ENCODE measurements at regions not wholly inside any gene's neighbourhood (a gene's known extent, or its start where the extent isn't known, plus 50 kb on each side); places are given as distances from the start of the nearest gene placed in this dataset.
"Not testable (repeated sequence)": the region's sequence is repeated elsewhere in the genome, so short reads cannot be mapped to it uniquely, and the experiment has no call there.

- not testable (repeated sequence) for TF ChIP-seq CTCF (IDR thresholded peaks at IDR 0.05); POLR2AphosphoS5 (IDR thresholded peaks at IDR 0.05; ENCODE audit: insufficient read depth in 1 of 2, low read depth in 1 of 2)
These were observed 95.8 kb downstream of the SPDYE17 start for GRCh38 chr7:76936346-76936745.
